GM23248 (cell line): ENCODE measurements at regions not wholly inside any gene's neighbourhood (a gene's known extent, or its start where the extent isn't known, plus 50 kb on each side); places are given as distances from the start of the nearest gene placed in this dataset.

Source experiments
- DNase-seq: peaks from one replicate; pipeline ENCODE4 v3.0.0-alpha.2; 2015
- H2AFZ ChIP-seq: fragments of 200-600 bp; sonication (generic); 2 replicates; pipeline ENCODE4 v1.6.1; 2016; ENCODE audit warnings: antibody characterized with exemption
- H3F3A ChIP-seq: fragments of 200-600 bp; sonication (generic); 2 replicates; pipeline ENCODE4 v1.6.1; 2016; ENCODE audit warnings: mild to moderate bottlenecking, antibody characterized with exemption, mixed run types; ENCODE audit not compliant: insufficient read depth
- H3K27ac ChIP-seq: fragments of 200-600 bp; sonication (generic); 2 replicates; pipeline ENCODE4 v1.5.1; 2016; ENCODE audit warnings: mild to moderate bottlenecking
- H3K27me3 ChIP-seq: fragments of 200-600 bp; sonication (generic); replicated peaks from 2 replicates; pipeline ENCODE4 v1.6.1; 2016; ENCODE audit warnings: mild to moderate bottlenecking; ENCODE audit not compliant: insufficient read depth
- H3K36me3 ChIP-seq: fragments of 200-600 bp; sonication (generic); 2 replicates; pipeline ENCODE4 v1.6.1; 2016; ENCODE audit warnings: low read depth, mild to moderate bottlenecking
- H3K4me1 ChIP-seq: fragments of 200-600 bp; sonication (generic); 2 replicates; pipeline ENCODE4 v1.6.1; 2016; ENCODE audit warnings: mild to moderate bottlenecking; ENCODE audit not compliant: insufficient read depth
- H3K4me2 ChIP-seq: fragments of 200-600 bp; sonication (generic); one replicate; pipeline ENCODE4 v1.6.1; 2016; ENCODE audit warnings: mild to moderate bottlenecking; ENCODE audit not compliant: unreplicated experiment
- H3K4me3 ChIP-seq: fragments of 200-600 bp; sonication (generic); 2 replicates; pipeline ENCODE4 v1.5.1; 2016; ENCODE audit warnings: mild to moderate bottlenecking
- H3K79me2 ChIP-seq: fragments of 200-600 bp; sonication (generic); 2 replicates; pipeline ENCODE4 v1.6.1; 2016; ENCODE audit warnings: mild to moderate bottlenecking; ENCODE audit not compliant: insufficient read depth
- H3K9ac ChIP-seq: fragments of 200-600 bp; sonication (generic); 2 replicates; pipeline ENCODE4 v1.6.1; 2016; ENCODE audit warnings: mild to moderate bottlenecking
- H3K9me2 ChIP-seq: fragments of 200-600 bp; sonication (generic); 2 replicates; pipeline ENCODE4 v1.6.1; 2016; ENCODE audit warnings: mixed run types, mild to moderate bottlenecking, moderate library complexity; ENCODE audit not compliant: insufficient read depth
- H3K9me3 ChIP-seq: fragments of 200-600 bp; sonication (generic); one replicate; pipeline ENCODE4 v1.6.1; 2017; ENCODE audit warnings: low read depth
- H4K20me1 ChIP-seq: fragments of 200-600 bp; sonication (generic); 2 replicates; pipeline ENCODE4 v1.6.0; 2016; ENCODE audit not compliant: insufficient read depth
- EZH2 ChIP-seq: fragments of 200-600 bp; sonication (generic); IDR thresholded peaks from 2 replicates; pipeline ENCODE4 v1.6.1; 2018; ENCODE audit warnings: antibody characterized with exemption, mild to moderate bottlenecking; ENCODE audit not compliant: insufficient read depth, poor library complexity, severe bottlenecking
- EZH2phosphoT487 ChIP-seq: fragments of 200-600 bp; sonication (generic); IDR thresholded peaks from 2 replicates; pipeline ENCODE4 v1.6.1; 2018; ENCODE audit warnings: antibody characterized with exemption, moderate library complexity, mild to moderate bottlenecking, low read depth; ENCODE audit not compliant: insufficient read depth
- WGBS, 2 experiments: methylation state at CpG; one replicate each; pipeline ENCODE4 v1.1.6; 2015 to 2017; ENCODE audit warnings: low lambda C conversion rate in 2 of 2, low coverage in 1 of 2; ENCODE audit errors: missing lambda C conversion rate in 2 of 2; 5-methylcytosine and 5-hydroxymethylcytosine counted together
- in situ Hi-C: fragments of 300-500 bp; cut with MboI; formaldehyde crosslinking; loops from 2 replicates; pipeline ENCODE4 v1.15.0; 2020

- H3K9me3 ChIP-seq: no peaks in the 10 kb centered on the region
- H3K36me3 ChIP-seq: no peaks in the 10 kb centered on the region
- H2AFZ ChIP-seq: no peak overlapping the region
- peaks cover 7% of the 10 kb centered on the region for H3K4me1 ChIP-seq
- peaks cover 1% of the 10 kb centered on the region; the same call in 1 of the 2 replicates for H3F3A ChIP-seq
- H3K4me3 ChIP-seq: no peak overlapping the region
- no peaks in the 10 kb centered on the region for H3K27me3 ChIP-seq
- in situ Hi-C loops: no loop called here
- 62% methylated on average over 5 of the region's 5 CpGs; no CpG with 5 or more reads in 1 of the 2 experiments for WGBS, 2 experiments
- H3K4me2 ChIP-seq: no peak overlapping the region
- no peak for DNase-seq
- no peaks in the 10 kb centered on the region for H4K20me1 ChIP-seq
- TF ChIP-seq EZH2 (no peak), EZH2phosphoT487 (no peak)
- no peaks in the 10 kb centered on the region for H3K79me2 ChIP-seq
- H3K9ac ChIP-seq: no peak overlapping the region
- H3K27ac ChIP-seq: no peak overlapping the region
- H3K9me2 ChIP-seq: no peaks in the 10 kb centered on the region
Measured at GRCh38 chr20:43838703-43839060, 76.0 kb upstream of the TOX2 start.

- H3K9me2 ChIP-seq: no peaks in the 10 kb centered on the region
- no peak for DNase-seq
- no peaks in the 10 kb centered on the region for H3F3A ChIP-seq
- TF ChIP-seq EZH2phosphoT487 (no peak), EZH2 (no peak)
- peaks cover 4% of the 10 kb centered on the region for H3K4me1 ChIP-seq
- in situ Hi-C loops: no loop called here
- H3K9ac ChIP-seq: no peak overlapping the region
- no peaks in the 10 kb centered on the region for H4K20me1 ChIP-seq
- H3K79me2 ChIP-seq: no peaks in the 10 kb centered on the region
- no peaks in the 10 kb centered on the region for H3K9me3 ChIP-seq
- no peaks in the 10 kb centered on the region for H3K27me3 ChIP-seq
- H3K4me2 ChIP-seq: no peak overlapping the region
- WGBS, 2 experiments: 65 to 69% methylated on average over 8 to 14 of the region's 14 CpGs
- no peak overlapping the region for H2AFZ ChIP-seq
- H3K27ac ChIP-seq: no peak overlapping the region
- no peak overlapping the region for H3K4me3 ChIP-seq
- H3K36me3 ChIP-seq: no peaks in the 10 kb centered on the region
Measured at GRCh38 chr20:43837856-43838702, 76.6 kb upstream of the TOX2 start.

- no peaks in the 10 kb centered on the region for H3K9me3 ChIP-seq
- no peaks in the 10 kb centered on the region for H3K36me3 ChIP-seq
- no peaks in the 10 kb centered on the region for H3K4me1 ChIP-seq
- in situ Hi-C loops: no loop called here
- H3F3A ChIP-seq: no peaks in the 10 kb centered on the region
- no peak overlapping the region for H3K9ac ChIP-seq
- H3K9me2 ChIP-seq: no peaks in the 10 kb centered on the region
- no peak overlapping the region for H2AFZ ChIP-seq
- no peak overlapping the region for H3K27ac ChIP-seq
- no peaks in the 10 kb centered on the region for H3K79me2 ChIP-seq
- whole genome bisulfite sequencing, 2 experiments: 70 to 78% methylated on average over 6 of the region's 6 CpGs
- H3K4me3 ChIP-seq: no peak overlapping the region
- no peak for TF ChIP-seq EZH2
- no peak for TF ChIP-seq EZH2phosphoT487
- peaks cover 2% of the 10 kb centered on the region; the same call in 1 of the 2 replicates for H3K27me3 ChIP-seq
- H3K4me2 ChIP-seq: no peak overlapping the region
- DNase-seq: no peak
- no peaks in the 10 kb centered on the region for H4K20me1 ChIP-seq
Measured at GRCh38 chr20:43836790-43837189, 77.9 kb upstream of the TOX2 start.

GRCh38 chr20:43835944-43836508 lies 78.6 kb upstream of the TOX2 start:
- H3K9me2 ChIP-seq: no peaks in the 10 kb centered on the region
- in situ Hi-C loops: no loop called here

More at GRCh38 chr20:43835944-43836508, 78.6 kb upstream of the TOX2 start:
- Histone ChIP-seq H3K4me2 (no peak overlapping the region), H3F3A (no peaks in the 10 kb centered on the region), H3K36me3 (no peaks in the 10 kb centered on the region), H3K27me3 (peaks cover 8% of the 10 kb centered on the region; the same call in 1 of the 2 replicates), H3K9me3 (no peaks in the 10 kb centered on the region), H4K20me1 (no peaks in the 10 kb centered on the region), H3K9ac (no peak overlapping the region), H3K79me2 (no peaks in the 10 kb centered on the region), H3K27ac (no peak overlapping the region), H3K4me1 (no peaks in the 10 kb centered on the region), H2AFZ (no peak overlapping the region), H3K4me3 (no peak overlapping the region)
- 54 to 57% methylated on average over 8 of the region's 8 CpGs for whole genome bisulfite sequencing, 2 experiments
- TF ChIP-seq EZH2phosphoT487 (no peak), EZH2 (no peak)
- no peak for DNase-seq
